Body of pancreas (tissue), 4 donors: ENCODE measurements at regions not wholly inside any gene's neighbourhood (a gene's known extent, or its start where the extent isn't known, plus 50 kb on each side); places are given as distances from the start of the nearest gene placed in this dataset.
"Not testable (repeated sequence)": the region's sequence is repeated elsewhere in the genome, so short reads cannot be mapped to it uniquely, and the experiment has no call there.

ENCODE experiments used
- ATAC-seq: fragments of 150-250 bp; one replicate; pipeline ENCODE4 v1.9.1; 2016
- DNase-seq, 4 donors: peaks; one replicate each; pipeline ENCODE4 v3.0.0-alpha.2; 2019
- H3K27ac ChIP-seq, 4 donors: fragments of 200-600 bp; sonication (generic); 1 replicate in 3 of 4; 2 replicates in 1 of 4; pipeline versions ENCODE4 v1.5.1 to v1.6.1; 2016 to 2019; ENCODE audit warnings: mild to moderate bottlenecking in 1 of 4, mixed read lengths in 1 of 4, moderate library complexity in 1 of 4
- H3K27me3 ChIP-seq, 2 donors: fragments of 200-600 bp; sonication (generic); one replicate each; pipeline ENCODE4 v1.6.0; 2016; ENCODE audit warnings: mild to moderate bottlenecking in 1 of 2
- H3K36me3 ChIP-seq, 2 donors: fragments of 200-600 bp; sonication (generic); replicated peaks in 1 of 2; 2 replicates each; pipeline ENCODE4 v1.5.1; 2016; ENCODE audit warnings: low read depth in 2 of 2; ENCODE audit not compliant: insufficient read depth in 1 of 2
- H3K4me1 ChIP-seq: fragments of 200-600 bp; sonication (generic); one replicate; pipeline ENCODE4 v1.6.0; 2016
- H3K4me3 ChIP-seq, 2 donors: fragments of 200-600 bp; sonication (generic); 1 replicate in 1 of 2; 2 replicates in 1 of 2; pipeline ENCODE4 v1.5.1; 2016 to 2019
- H3K9me3 ChIP-seq, 3 donors: fragments of 200-600 bp; sonication (generic); 1 replicate in 2 of 3; 2 replicates in 1 of 3; pipeline ENCODE4 v1.5.1; 2016
- CTCF ChIP-seq, 7 experiments: fragments of 450-650 bp in 4 of 7; fragments of 200-600 bp in 3 of 7; sonication (generic) in 3 of 7; IDR thresholded peaks; one replicate each; pipeline ENCODE4 v1.5.1; 2016 to 2019; ENCODE audit warnings: antibody characterized with exemption in 7 of 7
- POLR2A ChIP-seq, 3 donors: fragments of 450-650 bp; IDR thresholded peaks; one replicate each; pipeline ENCODE4 v1.6.1; 2016; ENCODE audit warnings: antibody characterized with exemption in 3 of 3, mild to moderate bottlenecking in 2 of 3
- WGBS, 2 donors: methylation state at CpG; one replicate each; pipeline ENCODE4 v1.1.5; 2017; 5-methylcytosine and 5-hydroxymethylcytosine counted together
- intact Hi-C: fragments of 100-400 bp; cut with DNase I; formaldehyde crosslinking; loops from one replicate; pipeline ENCODE4 v1.15.1; 2023

- intact Hi-C loops, result no loop called here
- Histone ChIP-seq H3K27ac (no peak overlapping the region), H3K9me3 (no peaks in the 10 kb centered on the region), H3K4me1 (no peaks in the 10 kb centered on the region), H3K36me3 (no peaks in the 10 kb centered on the region), H3K27me3 (no peaks in the 10 kb centered on the region), H3K4me3 (no peak overlapping the region)
- ATAC-seq, result no peak
- WGBS, 2 donors, result 80 to 83% methylated on average over 7 of the region's 7 CpGs
- DNase-seq, result no peak
- TF ChIP-seq POLR2A (IDR thresholded peaks at IDR 0.05) (no peak), CTCF (IDR thresholded peaks at IDR 0.05) (no peak)
These were observed 139.3 kb upstream of the POU3F1 start for GRCh38 chr1:38185913-38186312.

- ATAC-seq, result no peak
- TF ChIP-seq POLR2A (IDR thresholded peaks at IDR 0.05) (no peak), CTCF (IDR thresholded peaks at IDR 0.05) (no peak)
- no peaks in the 10 kb centered on the region for H3K9me3 ChIP-seq
- no peaks in the 10 kb centered on the region for H3K4me1 ChIP-seq
- no peak overlapping the region for H3K4me3 ChIP-seq
- H3K36me3 ChIP-seq, result no peaks in the 10 kb centered on the region
- no peak overlapping the region for H3K27ac ChIP-seq
- 60 to 62% methylated on average over 2 of the region's 2 CpGs for WGBS, 2 donors
- intact Hi-C loops, result no loop called here
- no peak for DNase-seq
- H3K27me3 ChIP-seq, result no peaks in the 10 kb centered on the region
These were observed 137.2 kb upstream of the POU3F1 start for GRCh38 chr1:38183747-38184146.

- H3K27me3 ChIP-seq, result no peaks in the 10 kb centered on the region
- DNase-seq (no peak), ATAC-seq (no peak)
- H3K27ac ChIP-seq, result no peak overlapping the region
- H3K36me3 ChIP-seq, result no peaks in the 10 kb centered on the region
- TF ChIP-seq POLR2A (IDR thresholded peaks at IDR 0.05), result no peak
- no peak for TF ChIP-seq CTCF (IDR thresholded peaks at IDR 0.05)
- 48 to 68% methylated on average over 5 to 7 of the region's 7 CpGs for WGBS, 2 donors
- intact Hi-C loops, result no loop called here
- H3K4me3 ChIP-seq, result no peak overlapping the region
- no peaks in the 10 kb centered on the region for H3K4me1 ChIP-seq
- H3K9me3 ChIP-seq, result no peaks in the 10 kb centered on the region
These were observed 136.5 kb upstream of the POU3F1 start for GRCh38 chr1:38183096-38183495.

GRCh38 chr1:38180388-38180787 lies 133.8 kb upstream of the POU3F1 start:
- H3K27ac ChIP-seq, ATAC-seq, H3K9me3 ChIP-seq, intact Hi-C loops, H3K36me3 ChIP-seq, DNase-seq, H3K4me3 ChIP-seq, H3K4me1 ChIP-seq, H3K27me3 ChIP-seq: not testable (repeated sequence)
- 53 to 69% methylated on average over 1 of the region's 1 CpG for WGBS, 2 donors

- no peaks in the 10 kb centered on the region for H3K4me1 ChIP-seq
- H3K36me3 ChIP-seq, result no peaks in the 10 kb centered on the region
- no peak for ATAC-seq
- no peak overlapping the region for H3K4me3 ChIP-seq
- 32 to 57% methylated on average over 7 to 8 of the region's 8 CpGs for WGBS, 2 donors
- no peaks in the 10 kb centered on the region for H3K9me3 ChIP-seq
- peak in 2 of 4 donors; percentile 8 to 12 for DNase-seq
- no peak for TF ChIP-seq POLR2A (IDR thresholded peaks at IDR 0.05)
- H3K27ac ChIP-seq, result no peak overlapping the region
- H3K27me3 ChIP-seq, result no peaks in the 10 kb centered on the region
- intact Hi-C loops, result no loop called here
These were observed 132.9 kb upstream of the POU3F1 start for GRCh38 chr1:38179483-38179882.

GRCh38 chr1:38178216-38178615 lies 131.6 kb upstream of the POU3F1 start:
- H3K9me3 ChIP-seq, result no peaks in the 10 kb centered on the region
- no peaks in the 10 kb centered on the region for H3K36me3 ChIP-seq
- intact Hi-C loops, result no loop called here
- H3K4me3 ChIP-seq, result no peak overlapping the region
- H3K4me1 ChIP-seq, result no peaks in the 10 kb centered on the region
- TF ChIP-seq CTCF (IDR thresholded peaks at IDR 0.05) (no peak), POLR2A (IDR thresholded peaks at IDR 0.05) (no peak)
- no peak overlapping the region for H3K27ac ChIP-seq
- H3K27me3 ChIP-seq, result no peaks in the 10 kb centered on the region
- whole genome bisulfite sequencing, 2 donors, result 74 to 82% methylated on average over 6 of the region's 6 CpGs
- DNase-seq (no peak), ATAC-seq (no peak)
